Retina (tissue), 1 donor: ENCODE measurements at regions not wholly inside any gene's neighbourhood (a gene's known extent, or its start where the extent isn't known, plus 50 kb on each side); places are given as distances from the start of the nearest gene placed in this dataset.
"Not testable (repeated sequence)": the region's sequence is repeated elsewhere in the genome, so short reads cannot be mapped to it uniquely, and the experiment has no call there.

Source experiments
- DNase-seq: peaks from one replicate; pipeline ENCODE4 v3.0.0-alpha.2; 2016

- DNase-seq = peak; percentile 37
These were observed 648.5 kb upstream of the NR2F2 start for GRCh38 chr15:95681836-95682544.

GRCh38 chr15:95684126-95684525 lies 646.4 kb upstream of the NR2F2 start:
- DNase-seq = no peak

GRCh38 chr15:95684693-95685115 lies 645.8 kb upstream of the NR2F2 start:
- no peak for DNase-seq

DNA sequence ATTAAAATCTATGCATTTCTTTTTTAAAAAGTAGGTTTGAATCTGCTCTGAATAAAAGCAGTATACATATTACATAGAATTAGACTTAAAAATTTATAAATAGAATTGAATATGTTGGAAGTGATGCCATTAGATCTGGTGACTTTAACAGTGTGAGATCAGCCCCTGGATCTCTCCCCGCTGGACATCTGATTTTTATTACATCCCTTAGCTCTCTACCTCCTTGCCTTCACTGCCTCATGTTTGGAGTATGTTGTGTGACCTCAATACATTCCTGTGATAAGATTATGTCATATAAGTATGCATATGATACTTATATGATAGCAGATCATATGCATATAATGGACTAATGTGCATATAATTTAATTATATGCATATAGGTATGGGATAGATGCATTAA lies 643.4 kb upstream of the NR2F2 start:
- DNase-seq = no peak

DNA sequence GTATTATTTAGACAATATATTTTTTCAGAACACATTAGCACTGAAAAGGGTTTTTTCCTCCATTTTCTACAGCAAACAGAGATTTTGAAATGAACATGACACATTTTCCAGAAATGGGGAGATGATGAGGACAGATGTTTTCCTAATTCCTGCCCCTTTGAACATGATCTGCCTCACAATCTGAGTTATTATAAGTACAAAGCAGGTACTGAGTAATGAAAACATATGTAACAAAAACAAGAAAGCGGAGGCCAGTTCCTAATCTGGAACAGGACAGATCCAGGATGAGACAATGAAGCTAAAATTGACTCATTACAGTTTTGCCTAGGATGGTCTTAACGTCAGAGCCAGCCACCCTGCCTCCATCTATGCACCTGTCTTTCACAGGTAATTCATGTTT lies 642.8 kb upstream of the NR2F2 start:
- no peak for DNase-seq

- DNase-seq = no peak
These were observed 639.7 kb upstream of the NR2F2 start for GRCh38 chr15:95690631-95691340.

- DNase-seq = no peak
These were observed 636.6 kb upstream of the NR2F2 start for GRCh38 chr15:95693917-95694316.

DNA sequence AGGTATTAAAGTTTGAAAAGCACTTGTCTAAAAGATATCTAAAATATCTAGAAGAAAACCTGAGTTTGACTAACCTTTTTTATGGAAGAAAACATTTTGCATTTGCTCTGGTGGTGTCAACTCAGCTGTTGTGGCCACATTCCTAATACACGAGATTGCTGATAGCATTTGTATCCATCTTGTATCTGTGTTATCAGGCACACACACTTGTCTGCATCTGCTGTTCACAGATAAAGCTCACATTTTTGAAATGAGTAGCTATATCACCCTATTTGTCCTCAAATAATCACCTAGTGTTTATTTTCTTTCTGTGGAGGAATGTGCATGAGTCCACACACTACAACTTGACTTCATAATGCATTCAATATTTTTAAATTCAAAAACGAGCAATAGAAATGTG lies 632.3 kb upstream of the NR2F2 start:
- DNase-seq = no peak

- DNase-seq = no peak
These were observed 631.5 kb upstream of the NR2F2 start for GRCh38 chr15:95698951-95699350.

DNA sequence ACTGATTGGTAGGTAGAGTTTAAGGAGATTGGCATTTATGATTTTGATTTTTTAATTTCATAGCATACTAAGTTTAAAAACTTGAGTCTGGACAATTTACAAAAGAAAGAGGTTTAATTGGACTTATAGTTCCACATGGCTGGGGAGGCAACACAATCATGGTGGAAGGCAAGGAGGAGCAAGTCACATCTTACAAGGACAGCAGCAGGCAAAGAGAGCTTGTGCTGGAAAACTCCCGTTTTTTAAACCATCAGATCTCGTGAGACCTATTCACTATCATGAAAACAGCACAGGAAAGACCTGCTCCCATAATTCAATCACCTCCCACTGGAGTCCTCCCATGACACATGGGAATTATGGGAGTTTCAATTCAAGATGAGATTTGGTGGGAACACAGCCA lies 630.9 kb upstream of the NR2F2 start:
- DNase-seq = no peak

- DNase-seq = not testable (repeated sequence)
These were observed 629.8 kb upstream of the NR2F2 start for GRCh38 chr15:95700692-95701091.

DNA sequence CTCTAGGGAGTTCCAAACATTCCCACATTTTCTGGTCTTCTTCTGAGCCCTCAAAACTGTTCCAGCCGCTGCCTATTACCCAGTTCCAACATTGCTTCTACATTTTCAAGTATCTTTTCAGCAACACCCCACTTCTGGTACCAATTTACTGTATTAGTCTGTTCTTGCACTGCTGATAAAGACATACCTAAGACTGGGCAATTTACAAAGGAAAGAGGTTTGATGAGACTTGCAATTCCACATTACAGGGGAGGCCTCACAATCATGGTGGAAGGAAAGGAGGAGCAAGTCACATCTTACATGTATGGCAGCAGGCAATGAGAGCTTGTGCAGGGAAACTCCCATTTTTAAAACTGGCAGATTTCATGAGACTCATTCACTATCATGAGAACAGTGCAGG lies 629.1 kb upstream of the NR2F2 start:
- no peak for DNase-seq

GRCh38 chr15:95709959-95710695 lies 620.4 kb upstream of the NR2F2 start:
- no peak for DNase-seq

- DNase-seq = no peak
These were observed 617.7 kb upstream of the NR2F2 start for GRCh38 chr15:95712785-95713184.

DNA sequence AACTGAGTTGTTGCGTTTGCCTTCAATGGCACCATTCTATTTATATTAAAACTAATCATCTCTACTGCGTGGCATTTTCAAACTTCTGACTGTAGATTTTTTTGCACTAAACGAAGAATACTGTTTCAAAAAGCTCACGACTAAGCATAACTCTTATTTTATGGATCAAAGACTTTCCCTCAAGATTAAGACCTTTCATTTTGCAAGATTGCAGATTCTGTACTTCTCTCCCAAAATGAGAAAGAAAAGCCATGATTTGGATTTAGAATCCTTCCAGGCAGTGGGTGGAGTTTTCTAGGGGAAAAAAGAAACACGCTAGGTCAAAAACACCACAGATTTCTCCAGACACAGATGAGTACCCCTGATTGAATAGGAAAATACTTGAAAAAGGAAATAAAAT lies 617.2 kb upstream of the NR2F2 start:
- DNase-seq = no peak

DNA sequence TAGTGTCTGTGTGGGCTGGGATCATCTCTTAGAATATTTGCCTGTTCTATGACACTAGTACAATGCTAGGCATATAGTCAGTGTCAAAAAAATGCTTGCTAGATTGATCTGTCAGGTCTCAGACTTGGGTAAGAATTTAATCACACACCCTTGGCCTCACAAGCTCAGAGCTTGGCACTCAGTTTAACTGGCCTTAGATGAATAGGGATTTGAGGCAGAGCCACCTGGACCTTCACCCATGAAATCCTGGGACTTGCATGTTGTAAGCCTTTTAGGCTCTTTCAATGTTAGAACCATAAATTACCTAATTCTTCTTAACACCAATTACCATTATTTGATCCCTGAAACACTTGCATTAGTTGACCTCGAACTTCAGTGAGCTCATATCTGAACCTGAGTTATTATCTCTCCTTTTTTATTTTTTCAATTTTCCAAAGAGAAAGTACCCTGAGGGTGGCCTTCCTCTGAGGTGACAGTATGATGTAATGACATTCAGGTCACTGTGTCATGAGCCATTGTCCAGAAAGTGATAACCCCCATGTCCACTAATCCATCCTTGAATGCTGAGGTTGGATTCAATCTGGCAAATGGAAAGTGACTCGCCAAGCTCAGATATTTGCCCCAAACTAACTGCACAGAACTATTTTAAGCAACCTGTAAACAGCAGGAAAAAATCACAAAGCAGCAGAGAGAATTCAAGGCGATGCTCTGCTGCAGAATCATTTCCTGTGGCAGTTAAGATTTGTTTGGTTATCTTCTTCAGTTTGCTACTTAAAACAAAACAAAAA lies 615.2 kb upstream of the NR2F2 start:
- no peak for DNase-seq

- DNase-seq = peak; percentile 16
These were observed 614.4 kb upstream of the NR2F2 start for GRCh38 chr15:95715906-95716656.

GRCh38 chr15:95716708-95717107 lies 613.8 kb upstream of the NR2F2 start:
- no peak for DNase-seq

DNA sequence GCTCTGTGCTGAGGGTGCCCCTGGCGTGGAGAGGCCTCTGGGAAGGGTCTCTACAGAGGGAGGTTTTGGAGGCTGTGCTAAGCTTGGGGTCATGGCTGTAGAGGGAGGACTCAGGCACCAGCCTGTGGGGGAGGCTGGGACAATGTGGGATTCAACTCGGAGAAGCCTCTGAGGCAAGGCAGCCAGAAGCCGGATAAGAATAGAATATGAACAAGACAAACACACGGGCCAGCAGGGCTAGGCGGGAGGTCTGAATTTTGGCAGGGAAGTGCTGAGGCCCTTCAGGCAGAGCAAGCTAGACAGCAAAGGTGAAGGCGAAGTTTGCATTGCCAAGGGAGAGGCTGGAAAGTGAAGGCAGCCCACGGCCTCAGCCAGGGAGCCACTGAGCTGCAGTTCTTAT lies 612.1 kb upstream of the NR2F2 start:
- DNase-seq = no peak

DNA sequence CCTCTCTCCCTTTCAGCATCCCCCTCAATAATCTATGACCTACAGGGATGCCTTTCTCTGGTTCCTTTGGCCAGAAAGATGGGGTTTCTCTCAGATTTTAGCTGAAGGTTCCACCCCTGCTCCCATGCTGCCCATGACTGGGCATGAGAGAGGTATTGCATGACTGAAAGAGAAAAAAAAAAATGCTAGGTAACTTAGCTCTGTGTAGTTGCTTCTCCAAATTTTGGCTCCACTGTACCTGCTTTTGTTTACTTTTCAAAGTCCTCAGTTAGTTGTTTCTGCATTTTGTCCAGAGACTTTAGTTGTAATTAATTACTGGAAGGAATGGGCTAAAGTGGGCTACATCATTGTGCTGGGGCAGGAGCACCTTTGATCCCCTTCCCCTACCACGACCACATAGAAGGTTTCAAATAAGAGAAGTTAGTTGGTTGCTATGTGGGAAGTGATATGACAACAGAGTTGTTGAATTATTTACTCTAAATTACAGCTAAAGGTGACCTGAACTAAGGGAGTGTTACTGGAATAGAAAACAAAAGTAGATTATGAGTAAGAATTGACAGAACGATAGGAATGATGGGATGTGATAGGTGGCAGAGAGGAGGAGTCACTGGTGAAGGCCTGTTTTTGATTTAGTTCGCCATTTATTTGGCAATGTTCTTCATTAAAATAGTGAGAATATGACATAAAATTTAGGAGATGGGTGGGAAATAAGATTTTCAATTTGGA lies 605.4 kb upstream of the NR2F2 start:
- no peak for DNase-seq

DNA sequence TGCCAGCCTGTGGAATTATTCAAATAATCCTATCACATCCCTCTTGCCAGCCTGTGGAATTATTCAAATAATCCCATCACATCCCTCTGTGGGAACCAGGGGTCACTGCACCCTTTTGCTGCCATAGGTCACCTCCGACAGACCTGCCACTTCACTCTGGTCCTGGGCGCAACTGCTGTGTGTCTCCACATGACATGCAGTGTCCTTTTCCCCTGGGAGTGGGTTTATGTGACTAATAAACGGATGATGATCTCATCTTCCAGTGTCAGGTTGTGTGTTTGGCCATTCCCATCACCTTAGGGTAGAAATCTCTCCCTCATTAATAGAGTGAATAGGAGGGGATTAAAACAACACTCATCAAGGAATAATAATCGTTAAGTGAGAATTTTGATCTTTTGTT lies 603.6 kb upstream of the NR2F2 start:
- DNase-seq = no peak

DNA sequence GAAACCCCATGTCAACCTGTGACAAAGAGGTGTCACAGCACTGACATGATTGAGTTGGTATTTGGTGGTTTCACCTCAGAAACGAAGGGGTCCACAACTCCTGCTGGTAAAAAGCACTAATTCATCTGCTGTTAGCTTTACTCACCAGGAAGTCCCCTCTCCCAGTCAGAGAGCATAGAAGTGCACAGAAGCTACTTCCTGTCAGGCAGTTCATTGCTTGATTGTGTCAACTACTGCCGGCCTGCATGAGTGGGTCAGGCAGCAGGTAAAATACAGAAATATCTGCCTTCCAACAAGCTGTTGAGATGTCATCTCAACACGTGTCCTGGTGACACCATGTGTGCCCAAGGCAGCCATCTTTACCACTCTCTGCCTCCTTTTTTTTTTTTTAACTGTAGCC lies 596.6 kb upstream of the NR2F2 start:
- no peak for DNase-seq
